H1 (cell line): ENCODE measurements at regions not wholly inside any gene's neighbourhood (a gene's known extent, or its start where the extent isn't known, plus 50 kb on each side); places are given as distances from the start of the nearest gene placed in this dataset.

Source experiments
- BCL11A ChIP-seq, 2 experiments: IDR thresholded peaks; one replicate each; pipeline ENCODE4 v1.6.1; 2011; ENCODE audit warnings: low read depth in 2 of 2, low read length in 2 of 2, mild to moderate bottlenecking in 2 of 2
- KDM4A ChIP-seq: IDR thresholded peaks from one replicate; pipeline ENCODE4 v1.7.1; 2012; ENCODE audit warnings: low read depth, mild to moderate bottlenecking, moderate library complexity, low read length, inconsistent platforms; ENCODE audit not compliant: severe bottlenecking
- TF ChIP-seq, protein P1 (sequence below): IDR thresholded peaks from 2 replicates; pipeline ENCODE4 v1.6.1; 2011; ENCODE audit warnings: low read depth, mild to moderate bottlenecking, low read length; ENCODE audit not compliant: insufficient read depth

GRCh38 chr4:140258476-140258875 lies 104.5 kb upstream of the MAML3 start (continued):
- TF ChIP-seq, protein P1, sequence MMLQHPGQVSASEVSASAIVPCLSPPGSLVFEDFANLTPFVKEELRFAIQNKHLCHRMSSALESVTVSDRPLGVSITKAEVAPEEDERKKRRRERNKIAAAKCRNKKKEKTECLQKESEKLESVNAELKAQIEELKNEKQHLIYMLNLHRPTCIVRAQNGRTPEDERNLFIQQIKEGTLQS: no peak
- TF ChIP-seq BCL11A (IDR thresholded peaks at IDR 0.05; ENCODE audit: low read depth in 2 of 2, low read length in 2 of 2) (no peak), KDM4A (no peak)
